PC-3 (cell line): ENCODE measurements at regions not wholly inside any gene's neighbourhood (a gene's known extent, or its start where the extent isn't known, plus 50 kb on each side); places are given as distances from the start of the nearest gene placed in this dataset.

Experiments
- CTCF ChIP-seq: fragments of 300-600 bp; sonication (generic); conservative IDR thresholded peaks from 2 replicates; pipeline ENCODE4 v1.5.1; 2017; ENCODE audit warnings: antibody characterized with exemption, low read depth, mild to moderate bottlenecking, low read length
- EZH2 ChIP-seq: fragments of 300-600 bp; sonication (generic); IDR thresholded peaks from one replicate; pipeline ENCODE4 v1.6.1; 2017; ENCODE audit warnings: antibody characterized with exemption, mild to moderate bottlenecking, low read length; ENCODE audit not compliant: unreplicated experiment
- EZH2phosphoT487 ChIP-seq: fragments of 300-600 bp; sonication (generic); IDR thresholded peaks from 2 replicates; pipeline ENCODE4 v1.6.1; 2018; ENCODE audit warnings: mild to moderate bottlenecking, antibody characterized with exemption, low read length, borderline replicate concordance

- TF ChIP-seq CTCF (no peak), EZH2 (no peak), EZH2phosphoT487 (no peak)
Observed at GRCh38 chr22:22741843-22742242, 97.4 kb downstream of the GGTLC2 start.
